ENCODE measurements at regions not wholly inside any gene's neighbourhood (a gene's known extent, or its start where the extent isn't known, plus 50 kb on each side); places are given as distances from the start of the nearest gene placed in this dataset.
A peak's percentile ranks its signal among the peaks of the same experiment; 100 is the strongest.

DNA sequence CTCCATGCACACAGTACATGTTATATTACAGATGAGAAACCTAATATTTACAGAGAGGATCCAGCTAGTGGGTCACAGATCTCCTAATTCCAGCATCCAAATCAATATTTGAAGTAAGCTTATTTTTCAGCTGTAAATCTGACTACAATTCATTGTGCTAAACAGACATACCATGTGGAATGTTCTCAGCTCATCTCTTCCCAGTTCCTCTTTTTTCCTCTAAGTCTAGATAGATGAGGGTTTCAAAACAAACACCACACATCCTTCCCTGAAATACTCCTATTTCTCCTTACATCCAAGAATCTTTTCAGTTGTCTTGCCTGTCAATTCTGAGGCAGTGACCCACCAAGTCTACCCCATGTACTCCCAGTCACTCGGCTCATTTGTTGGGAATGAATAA, 200.7 kb upstream of the PIK3C3 start:
- DNase-seq (ENCODE audit: low spot score) = no peak
- H3K27ac ChIP-seq = no peak overlapping the region
- no peak for TF ChIP-seq CTCF (conservative IDR thresholded peaks at IDR 0.05; ENCODE audit: low read depth)
- ChIA-PET CTCF (no interaction called here), POLR2A (ENCODE audit: low non-redundant PET) (no interaction called here)

DNA sequence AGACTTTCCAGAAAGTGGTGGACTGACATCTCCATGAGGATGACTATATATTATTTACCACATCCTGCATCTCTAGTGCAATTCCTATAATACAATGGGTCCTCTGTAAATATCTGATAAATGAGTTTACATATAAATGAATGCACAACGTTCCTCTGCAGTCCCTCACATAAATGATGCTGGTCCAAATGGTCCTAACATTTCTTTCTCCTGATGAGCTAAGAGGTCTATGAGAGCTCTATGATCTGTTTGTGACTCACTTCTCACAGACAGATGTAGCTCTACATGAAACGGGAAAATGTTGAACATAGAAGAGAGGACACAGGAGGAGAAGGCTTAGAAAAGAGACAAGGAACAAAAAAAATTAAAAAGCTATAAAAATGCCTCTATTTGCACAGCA, 201.2 kb upstream of the PIK3C3 start:
- POLR2A ChIA-PET (ENCODE audit: low non-redundant PET) = no interaction called here

GRCh38 chr18:41752826-41753225, 202.2 kb upstream of the PIK3C3 start:
- ChIA-PET CTCF (interaction anchor here (0.6 kb wide), 1 partner anchor 537 kb away, joined by 4 read pairs; no protein-coding TSS in a partner anchor), POLR2A (ENCODE audit: low non-redundant PET) (no interaction called here)
- no peak for TF ChIP-seq CTCF (conservative IDR thresholded peaks at IDR 0.05; ENCODE audit: low read depth)
- DNase-seq (ENCODE audit: low spot score) = peak; percentile 2
- H3K27ac ChIP-seq = no peak overlapping the region

More for the DNA sequence above, 201.2 kb upstream of the PIK3C3 start:
- no peak for DNase-seq (ENCODE audit: low spot score)
- no peak for TF ChIP-seq CTCF (conservative IDR thresholded peaks at IDR 0.05; ENCODE audit: low read depth)
- CTCF ChIA-PET = no interaction called here
- H3K27ac ChIP-seq = no peak overlapping the region

- ChIA-PET CTCF (interaction anchor here (0.6 kb wide), 1 partner anchor 281 kb away, joined by 6 read pairs; no protein-coding TSS in a partner anchor), POLR2A (ENCODE audit: low non-redundant PET) (no interaction called here)
- no peak for DNase-seq (ENCODE audit: low spot score)
- TF ChIP-seq CTCF (conservative IDR thresholded peaks at IDR 0.05; ENCODE audit: low read depth) = no peak
- H3K27ac ChIP-seq = no peak overlapping the region
Observed at GRCh38 chr18:41751652-41752051, 203.4 kb upstream of the PIK3C3 start.

DNA sequence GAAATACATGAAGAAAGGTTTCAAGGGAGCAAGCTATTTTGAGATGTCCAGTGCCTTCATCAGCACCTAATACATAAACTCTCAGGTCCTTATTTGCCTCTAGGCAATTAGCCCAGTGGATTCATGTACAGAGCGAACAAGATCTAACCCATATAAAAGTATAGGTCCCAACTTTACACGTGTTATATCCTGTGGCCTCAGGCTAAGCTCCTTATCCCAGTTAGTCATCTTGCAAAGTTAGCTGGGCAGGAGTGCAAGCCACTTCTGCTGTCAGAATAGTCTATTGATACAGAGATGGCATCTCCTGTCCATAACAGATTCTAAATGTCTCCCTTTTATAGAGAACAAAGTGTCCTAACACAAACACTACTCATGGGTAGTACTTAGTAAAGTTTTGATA, 203.9 kb upstream of the PIK3C3 start:
- peak; percentile 5 for DNase-seq (ENCODE audit: low spot score)
- ChIA-PET POLR2A (ENCODE audit: low non-redundant PET) (no interaction called here), CTCF (interaction anchor here (0.6 kb wide), 1 partner anchor 281 kb away, joined by 6 read pairs; no protein-coding TSS in a partner anchor)
- no peak overlapping the region for H3K27ac ChIP-seq
- no peak for TF ChIP-seq CTCF (conservative IDR thresholded peaks at IDR 0.05; ENCODE audit: low read depth)

- CTCF ChIA-PET = no interaction called here
- no peak for DNase-seq (ENCODE audit: low spot score)
- TF ChIP-seq CTCF (conservative IDR thresholded peaks at IDR 0.05; ENCODE audit: low read depth) = no peak
Observed at GRCh38 chr18:41747723-41748242, 207.3 kb upstream of the PIK3C3 start.

More at GRCh38 chr18:41747723-41748242, 207.3 kb upstream of the PIK3C3 start:
- POLR2A ChIA-PET (ENCODE audit: low non-redundant PET) = no interaction called here
- no peak overlapping the region for H3K27ac ChIP-seq

All from RWPE1 (cell line).